LHCN-M2 (cell line): ENCODE measurements at regions not wholly inside any gene's neighbourhood (a gene's known extent, or its start where the extent isn't known, plus 50 kb on each side); places are given as distances from the start of the nearest gene placed in this dataset.
"Not testable (repeated sequence)": the region's sequence is repeated elsewhere in the genome, so short reads cannot be mapped to it uniquely, and the experiment has no call there.

Experiments
- DNase-seq: peaks from one replicate; pipeline ENCODE4 v3.0.0-alpha.2; 2012; ENCODE audit warnings: low read depth

- DNase-seq: no peak
Measured at GRCh38 chr21:35801391-35801790, 258.9 kb downstream of the SETD4 start.

- not testable (repeated sequence) for DNase-seq
Measured at GRCh38 chr21:35800796-35801385, 259.4 kb downstream of the SETD4 start.

GRCh38 chr21:35796844-35797243 is 263.5 kb downstream of the SETD4 start:
- DNase-seq: no peak

- DNase-seq: not testable (repeated sequence)
Measured at GRCh38 chr21:35794527-35794926, 265.8 kb downstream of the SETD4 start.

GRCh38 chr21:35792569-35793305 is 267.6 kb downstream of the SETD4 start:
- no peak for DNase-seq

- DNase-seq: no peak
Measured at GRCh38 chr21:35791541-35792325, 268.6 kb downstream of the SETD4 start.

GRCh38 chr21:35783721-35784120 is 276.6 kb downstream of the SETD4 start:
- DNase-seq: no peak

GRCh38 chr21:35782667-35783066 is 277.7 kb downstream of the SETD4 start:
- DNase-seq: no peak

GRCh38 chr21:35780983-35781382 is 279.3 kb downstream of the SETD4 start:
- DNase-seq: no peak

- DNase-seq: peak; percentile 85
Measured at GRCh38 chr21:35779690-35780570, 280.4 kb downstream of the SETD4 start.

GRCh38 chr21:35779167-35779566 is 281.2 kb downstream of the SETD4 start:
- DNase-seq: no peak

- no peak for DNase-seq
Measured at GRCh38 chr21:35777081-35777480, 283.2 kb downstream of the SETD4 start.

- DNase-seq: no peak
Measured at GRCh38 chr21:35775778-35776544, 284.4 kb downstream of the SETD4 start.

GRCh38 chr21:35770101-35770945 is 290.0 kb downstream of the SETD4 start:
- DNase-seq: no peak

GRCh38 chr21:35768187-35768586 is 292.1 kb downstream of the SETD4 start:
- no peak for DNase-seq

- no peak for DNase-seq
Measured at GRCh38 chr21:35764586-35764985, 295.7 kb downstream of the SETD4 start.

- no peak for DNase-seq
Measured at GRCh38 chr21:35764077-35764476, 296.2 kb downstream of the SETD4 start.

GRCh38 chr21:35754583-35754982 is 305.7 kb downstream of the SETD4 start:
- no peak for DNase-seq

GRCh38 chr21:35753308-35753707 is 307.0 kb downstream of the SETD4 start:
- no peak for DNase-seq

GRCh38 chr21:35751171-35751570 is 309.2 kb downstream of the SETD4 start:
- DNase-seq: no peak
